ENCODE measurements at regions not wholly inside any gene's neighbourhood (a gene's known extent, or its start where the extent isn't known, plus 50 kb on each side); places are given as distances from the start of the nearest gene placed in this dataset.
"Not testable (repeated sequence)": the region's sequence is repeated elsewhere in the genome, so short reads cannot be mapped to it uniquely, and the experiment has no call there.

DNA sequence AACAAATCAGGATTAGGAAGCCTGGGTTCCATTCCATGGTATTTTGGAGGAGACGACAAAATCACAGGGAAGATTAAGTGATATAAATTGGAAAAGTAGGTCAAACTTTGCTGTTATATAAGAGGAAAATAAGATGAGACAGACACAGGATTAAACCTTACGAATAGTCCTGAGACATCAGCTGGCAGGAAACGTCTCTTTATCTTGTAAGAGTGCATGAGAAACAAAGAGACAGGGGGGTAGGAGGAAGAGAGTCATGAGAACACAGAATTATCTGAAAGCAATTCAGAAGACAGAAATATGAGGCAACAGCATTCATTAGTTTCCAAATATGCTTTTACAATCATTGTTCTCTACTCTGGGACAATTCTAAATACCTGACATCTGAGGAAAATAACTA lies 310.6 kb upstream of the MIR17HG start:
- no peak for DNase-seq

DNA sequence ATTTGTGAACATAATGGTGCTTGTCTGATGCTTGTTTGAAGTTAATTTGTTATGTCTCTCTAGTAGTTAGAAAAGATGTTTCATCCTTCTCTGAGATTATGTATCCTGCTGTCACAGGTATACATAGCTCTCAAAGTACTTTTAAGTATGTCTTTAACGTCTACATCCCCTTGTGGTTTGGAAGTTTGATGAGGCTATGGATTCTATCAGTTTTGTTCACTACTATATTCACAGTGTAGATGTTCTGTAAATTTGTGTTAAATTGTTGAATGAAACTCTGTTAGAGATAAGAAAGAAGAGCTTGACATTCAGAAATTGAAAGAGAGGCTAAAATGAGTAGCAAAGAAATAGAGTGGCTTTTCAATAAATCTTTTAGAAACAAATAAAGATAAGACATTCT lies 304.6 kb upstream of the MIR17HG start:
- DNase-seq, result no peak

DNA sequence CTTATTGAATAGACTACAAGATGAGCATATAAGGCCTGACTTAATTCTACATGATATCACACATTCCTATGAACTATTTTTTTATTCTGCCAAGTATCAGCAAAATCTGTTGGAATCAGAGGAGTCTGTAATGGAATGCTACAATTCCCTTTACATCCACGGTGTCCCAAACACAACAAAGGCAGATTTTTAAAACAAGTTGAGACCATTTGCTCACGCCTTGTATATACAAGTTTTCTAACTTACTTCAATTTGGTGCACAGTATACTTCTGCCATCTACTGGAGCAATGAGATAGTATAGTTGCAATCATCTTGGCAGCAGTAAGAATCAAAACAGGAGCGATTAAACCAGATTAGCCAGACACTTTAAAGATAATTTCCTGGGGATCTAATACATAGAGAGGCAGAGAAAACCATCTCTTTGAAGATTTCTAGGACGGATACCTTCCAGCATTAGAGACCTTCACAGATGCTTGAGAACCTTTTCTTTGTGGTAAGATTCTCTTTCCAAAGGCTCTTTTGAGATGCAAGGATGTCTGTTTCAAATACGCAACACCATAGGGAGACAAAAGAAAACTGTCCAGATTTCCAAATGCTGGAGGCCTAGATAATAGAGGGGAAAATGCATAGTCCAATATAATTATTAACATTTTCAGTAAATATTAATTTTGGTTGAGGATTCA lies 302.0 kb upstream of the MIR17HG start:
- DNase-seq, result no peak

DNA sequence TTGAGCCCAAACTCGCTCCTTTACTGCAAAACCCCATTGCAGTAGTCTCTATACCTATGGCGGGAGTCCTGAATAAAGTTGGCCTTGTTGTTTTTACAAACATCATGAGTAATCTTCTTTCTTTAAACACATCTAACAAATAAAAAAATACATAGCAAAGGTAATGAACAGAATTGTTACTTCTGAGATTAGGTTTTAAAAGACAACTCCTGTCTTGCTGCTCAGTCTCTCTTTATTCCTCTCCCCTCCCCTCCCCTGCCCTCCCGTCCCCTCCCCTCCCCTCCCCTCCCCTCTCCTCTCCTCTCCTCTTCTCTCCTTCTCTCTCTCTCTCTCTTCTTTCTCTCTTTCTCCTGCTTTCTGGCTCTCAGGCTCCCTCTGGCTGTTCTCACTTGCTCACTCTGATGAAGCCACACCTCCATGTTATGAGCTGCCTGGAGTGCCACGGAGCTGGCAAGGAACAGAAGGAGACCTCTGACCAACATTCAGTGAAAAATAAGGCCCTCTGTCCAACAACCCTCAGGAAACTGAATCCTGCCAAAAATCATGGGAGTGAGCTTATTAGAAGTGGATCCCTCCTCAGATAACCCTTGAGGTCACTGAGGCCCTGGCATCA lies 300.7 kb upstream of the MIR17HG start:
- no peak for DNase-seq

GRCh38 chr13:91050970-91051369 lies 296.5 kb upstream of the MIR17HG start:
- no peak for DNase-seq

- no peak for DNase-seq
Observed at GRCh38 chr13:91052876-91053275, 294.6 kb upstream of the MIR17HG start.

DNA sequence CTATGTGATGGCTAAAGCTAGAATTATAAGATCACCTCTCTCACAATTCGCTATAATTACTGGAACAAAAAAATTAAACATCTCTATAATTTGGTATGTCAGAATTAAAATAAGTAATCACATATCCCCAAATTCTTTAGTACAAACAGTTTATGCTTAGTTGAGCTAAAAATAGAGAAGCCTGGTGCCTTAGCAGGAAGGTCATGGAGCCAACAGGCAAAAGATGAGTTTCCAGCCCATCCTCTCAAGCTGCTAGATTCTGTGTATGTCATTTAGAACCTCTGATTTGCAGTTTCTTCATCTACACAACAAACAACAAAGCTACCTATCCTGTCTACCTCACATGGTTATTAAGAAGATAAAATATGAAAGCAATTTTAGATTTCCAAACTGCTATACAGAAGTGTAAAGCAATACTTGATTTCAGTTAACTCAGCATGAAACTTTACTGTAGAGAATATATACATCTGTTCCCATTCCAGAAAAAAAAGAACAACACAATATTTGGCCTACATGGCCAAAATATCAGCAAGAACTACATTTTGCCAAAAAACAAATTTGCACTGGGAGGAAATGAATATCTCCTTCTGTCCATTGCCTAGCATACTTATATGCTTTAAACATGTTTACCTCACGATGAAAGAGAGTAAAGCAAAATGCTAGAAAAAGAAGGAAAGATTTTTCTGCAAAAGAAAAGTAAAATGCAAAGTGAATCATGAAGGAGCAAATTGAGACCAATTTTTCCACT lies 294.0 kb upstream of the MIR17HG start:
- DNase-seq, result no peak

DNA sequence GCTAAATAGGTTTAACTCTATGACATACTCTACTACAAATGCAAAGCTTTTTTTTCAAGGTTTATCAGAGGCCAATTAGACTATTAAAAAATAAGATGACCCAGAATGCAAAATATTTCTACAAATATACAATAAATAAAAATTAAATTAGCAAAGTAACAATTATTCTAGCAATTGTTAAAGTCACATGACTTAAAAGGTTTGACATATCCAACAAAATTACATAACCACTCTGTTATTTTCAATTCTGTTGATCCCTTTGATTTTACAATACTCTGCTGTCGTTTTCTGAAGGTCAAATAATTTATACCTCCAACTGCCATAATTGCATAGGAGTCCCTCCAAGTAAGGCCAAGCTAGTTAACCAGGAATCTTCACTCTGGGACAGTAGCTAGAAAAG lies 292.6 kb upstream of the MIR17HG start:
- no peak for DNase-seq

DNA sequence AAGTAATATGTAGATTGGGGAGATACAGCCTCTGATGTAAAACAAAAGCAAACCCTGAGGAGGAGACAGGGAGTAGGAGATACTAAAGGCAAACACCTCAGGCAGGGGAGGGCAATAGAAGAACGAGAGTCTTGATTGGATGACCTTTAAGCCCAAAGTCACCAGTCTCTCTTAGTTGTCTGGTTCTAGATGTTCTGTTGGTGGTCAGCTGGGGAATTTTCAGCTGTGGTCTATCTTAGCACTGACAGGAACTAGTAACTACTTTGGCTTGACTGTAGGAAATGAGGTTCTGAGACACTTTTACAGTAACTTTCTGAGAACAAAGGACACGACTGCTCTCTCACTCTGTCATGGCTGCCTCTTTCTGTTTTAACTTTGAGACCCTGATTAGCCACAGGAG lies 290.7 kb upstream of the MIR17HG start:
- DNase-seq, result no peak

DNA sequence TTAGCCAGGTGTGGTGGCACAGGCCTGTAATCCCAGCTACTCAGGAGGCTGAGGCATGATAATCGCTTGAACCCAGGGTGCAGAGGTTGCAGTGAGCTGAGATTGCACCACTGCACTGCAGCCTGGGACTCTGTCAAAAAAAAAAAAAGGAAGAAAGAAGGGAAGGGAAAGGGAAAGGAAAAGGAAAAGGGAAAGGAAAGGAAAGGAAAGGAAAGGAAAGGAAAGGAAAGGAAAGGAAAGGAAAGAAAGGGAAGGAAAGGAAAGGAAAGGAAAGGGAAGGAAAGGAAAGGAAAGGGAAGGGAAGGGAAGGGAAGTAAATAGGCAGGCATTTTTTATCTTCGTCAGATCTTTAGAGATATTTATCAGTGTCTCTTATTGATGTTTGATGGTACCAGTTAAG lies 290.0 kb upstream of the MIR17HG start:
- not testable (repeated sequence) for DNase-seq

DNA sequence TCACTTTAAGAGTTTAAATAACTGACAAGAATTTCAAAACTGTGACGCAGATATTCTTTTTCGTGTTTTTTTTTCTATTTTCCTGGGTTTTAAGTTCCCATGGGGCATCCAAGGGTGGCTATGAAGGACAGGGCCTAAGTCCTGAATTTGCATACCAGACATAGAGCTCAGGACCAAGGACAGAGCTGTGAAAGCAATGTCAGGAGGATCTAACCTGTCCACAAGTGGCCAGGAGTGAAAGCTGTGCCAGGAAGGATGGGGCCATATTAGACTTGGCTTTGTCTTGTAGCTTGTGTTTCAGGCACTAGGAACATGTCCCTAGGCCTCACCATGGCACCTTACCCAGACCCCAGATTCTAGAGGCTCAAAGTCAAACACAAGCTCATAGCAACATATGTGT lies 289.4 kb upstream of the MIR17HG start:
- DNase-seq, result no peak

GRCh38 chr13:91058919-91059318 lies 288.6 kb upstream of the MIR17HG start:
- DNase-seq, result no peak

GRCh38 chr13:91066745-91067144 lies 280.7 kb upstream of the MIR17HG start:
- DNase-seq, result no peak

DNA sequence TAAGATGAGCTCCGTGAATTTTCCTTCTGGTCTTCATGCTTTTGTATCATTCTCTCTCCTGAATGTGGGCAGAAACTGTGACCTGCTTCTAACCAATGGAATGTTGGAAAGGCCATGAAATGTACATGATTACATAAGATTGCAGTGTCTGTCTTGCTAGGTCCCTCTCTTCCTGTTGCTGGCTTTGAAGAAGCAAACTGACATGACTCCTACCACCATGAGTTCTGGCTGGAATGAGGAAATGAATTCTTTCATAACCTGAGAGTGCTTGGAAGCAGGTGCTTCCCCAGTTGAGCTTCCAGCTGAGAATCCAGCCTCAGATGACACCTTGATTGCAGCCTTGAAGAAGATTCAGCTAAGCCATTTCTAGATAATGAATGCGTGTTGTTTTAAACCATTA lies 275.0 kb upstream of the MIR17HG start:
- no peak for DNase-seq

DNA sequence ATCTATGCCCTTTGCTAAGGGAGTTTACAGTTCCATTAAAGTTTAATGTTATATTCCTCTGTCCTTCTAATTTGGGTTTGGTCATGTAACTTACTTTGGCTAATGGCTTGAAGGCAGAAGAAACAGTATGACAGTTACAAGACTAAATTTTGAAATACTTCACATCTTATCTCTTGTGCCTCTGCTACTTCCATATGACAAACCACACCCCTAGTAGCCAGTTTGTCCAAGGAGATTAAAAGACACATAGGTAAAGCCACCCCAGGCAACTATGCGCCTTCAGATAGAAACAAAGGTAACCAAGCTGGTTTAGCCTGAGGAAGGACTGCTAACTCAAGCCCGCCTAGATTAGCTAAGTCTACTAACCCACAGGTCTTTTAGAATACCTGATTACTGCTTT lies 273.4 kb upstream of the MIR17HG start:
- DNase-seq, result no peak

- no peak for DNase-seq
Observed at GRCh38 chr13:91076830-91077229, 270.7 kb upstream of the MIR17HG start.

DNA sequence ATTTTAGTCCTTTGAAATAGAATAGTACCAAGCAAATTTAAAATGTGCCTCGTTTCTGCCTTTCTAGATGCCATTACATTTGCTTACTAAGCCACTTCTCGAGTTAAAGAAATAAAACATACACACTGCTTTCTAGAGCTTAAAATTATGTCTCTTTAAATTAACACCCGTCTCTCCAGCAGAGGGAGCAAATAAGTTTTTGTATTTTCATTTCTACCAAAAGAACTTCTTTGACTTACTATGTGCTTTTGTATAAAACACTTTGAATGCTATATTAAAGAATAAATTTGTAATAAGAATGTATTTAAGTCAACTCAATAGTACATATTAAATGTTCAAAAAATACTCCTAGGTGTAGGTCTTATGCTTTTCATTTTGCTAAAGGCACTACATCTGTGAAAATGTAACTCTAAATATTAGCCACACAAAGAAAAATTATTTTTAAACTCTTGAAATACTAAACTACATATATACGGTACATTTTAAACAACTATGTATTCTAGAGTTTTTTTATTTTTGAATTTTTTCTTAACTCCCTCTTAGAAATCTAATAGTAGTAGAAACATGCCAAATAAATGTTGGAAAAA lies 269.3 kb upstream of the MIR17HG start:
- DNase-seq, result no peak

GRCh38 chr13:91079176-91079575 lies 268.3 kb upstream of the MIR17HG start:
- no peak for DNase-seq

- DNase-seq, result no peak
Observed at GRCh38 chr13:91085127-91085526, 262.4 kb upstream of the MIR17HG start.

DNA sequence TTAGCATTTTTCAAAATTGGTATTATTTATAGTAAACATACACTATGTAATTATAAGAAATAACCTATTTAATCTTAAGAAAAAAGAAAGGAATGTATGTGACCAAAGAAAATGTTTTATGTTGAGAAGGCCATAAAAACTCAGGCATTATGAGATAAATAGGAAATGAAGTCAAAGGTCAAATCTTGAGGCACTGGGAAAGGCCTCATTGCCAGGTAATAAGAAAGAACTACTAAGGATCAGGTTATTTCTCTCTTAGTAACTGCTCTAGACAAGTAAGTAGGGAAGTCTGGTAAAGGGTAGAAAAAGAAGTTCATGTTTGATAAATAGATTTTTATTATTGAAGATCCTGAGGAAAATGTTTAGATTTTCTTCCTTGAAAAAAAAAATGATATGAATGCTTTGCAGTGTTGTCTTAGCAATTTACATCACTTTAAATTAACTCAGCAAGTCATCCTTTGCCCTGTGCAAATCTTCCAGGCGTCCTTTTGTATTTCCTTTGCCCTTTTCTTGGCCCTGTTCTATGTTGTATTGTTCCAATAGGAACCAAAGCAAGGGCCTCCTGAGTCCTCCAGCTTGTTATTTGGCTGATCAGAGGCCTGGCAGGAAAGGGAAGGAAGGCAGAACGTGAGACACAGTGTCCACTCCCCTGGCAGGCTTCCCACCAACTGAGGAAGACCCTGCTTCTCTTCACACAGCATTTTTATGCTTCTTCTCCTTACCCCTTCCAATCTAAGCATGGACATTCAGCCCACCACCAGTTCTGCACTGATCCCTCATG lies 260.4 kb upstream of the MIR17HG start:
- DNase-seq, result no peak

- DNase-seq, result no peak
Observed at GRCh38 chr13:91097269-91097668, 250.2 kb upstream of the MIR17HG start.

GRCh38 chr13:91099877-91100276 lies 247.6 kb upstream of the MIR17HG start:
- no peak for DNase-seq

- DNase-seq, result no peak
Observed at GRCh38 chr13:91100944-91101343, 246.5 kb upstream of the MIR17HG start.
